B cell (primary cell): ENCODE measurements at regions not wholly inside any gene's neighbourhood (a gene's known extent, or its start where the extent isn't known, plus 50 kb on each side); places are given as distances from the start of the nearest gene placed in this dataset.

Experiments
- ATAC-seq: fragments of 200-7000 bp; cut with Tn5 transposase; one replicate; pipeline ENCODE4 v1.10.0; 2021; ENCODE audit warnings: low read depth, mild to moderate bottlenecking, moderate number of reproducible peaks, moderate library complexity
- CTCF ChIA-PET: fragments of 350-600 bp; sonication (Branson Sonifier 250); formaldehyde crosslinking; loops from one replicate; lab custom pipeline; 2021; ENCODE audit warnings: antibody characterized with exemption, inconsistent platforms; lab: Charles Lee
- POLR2A ChIA-PET: fragments of 350-600 bp; sonication (Branson Sonifier 250); formaldehyde crosslinking; loops from one replicate; lab custom pipeline; 2021; ENCODE audit warnings: antibody characterized with exemption; lab: Charles Lee
- DNase-seq: peaks from one replicate; pipeline ENCODE4 v3.0.0; 2013
- H2AFZ ChIP-seq: 2 replicates; pipeline ENCODE4 v1.6.1; 2012; ENCODE audit warnings: mild to moderate bottlenecking, low read depth, low read length; ENCODE audit not compliant: insufficient read depth, poor library complexity, severe bottlenecking
- H3K27ac ChIP-seq, 2 donors: 1 replicate in 1 of 2; 2 replicates in 1 of 2; pipeline ENCODE4 v1.5.1; 2012 to 2013; ENCODE audit warnings: low read length in 2 of 2, mild to moderate bottlenecking in 2 of 2, moderate library complexity in 1 of 2
- H3K27me3 ChIP-seq, 4 experiments: fragments of 200-600 bp in 1 of 4; sonication (generic) in 1 of 4; replicated peaks in 1 of 4; 1 replicate in 2 of 4; 2 replicates in 2 of 4; pipeline versions ENCODE4 v1.6.1 to v1.7.0; 2013 to 2016; ENCODE audit warnings: low read length in 3 of 4, mild to moderate bottlenecking in 2 of 4, mixed read lengths in 1 of 4, moderate library complexity in 1 of 4; ENCODE audit not compliant: insufficient read depth in 4 of 4, control insufficient read depth in 3 of 4; ENCODE audit errors: control extremely low read depth in 1 of 4
- H3K36me3 ChIP-seq, 2 experiments: replicated peaks in 1 of 2; 1 replicate in 1 of 2; 2 replicates in 1 of 2; pipeline versions ENCODE4 v1.6.1 to v1.7.1; 2013; ENCODE audit warnings: low read length in 1 of 2; ENCODE audit not compliant: insufficient read depth in 2 of 2, control insufficient read depth in 1 of 2; ENCODE audit errors: control extremely low read depth in 1 of 2, extremely low read depth in 1 of 2
- H3K4me1 ChIP-seq, 2 donors: fragments of 200-600 bp in 1 of 2; sonication (generic) in 1 of 2; 1 replicate in 1 of 2; 2 replicates in 1 of 2; pipeline versions ENCODE4 v1.5.1 to v1.6.1; 2013 to 2017; ENCODE audit warnings: low read length in 2 of 2; ENCODE audit not compliant: control insufficient read depth in 2 of 2, insufficient read depth in 2 of 2
- H3K4me2 ChIP-seq: replicated peaks from 2 replicates; pipeline ENCODE3; 2012; ENCODE audit warnings: mild to moderate bottlenecking, low read depth, low read length; ENCODE audit not compliant: poor library complexity, severe bottlenecking
- H3K4me3 ChIP-seq, 5 experiments: fragments of 200-600 bp in 1 of 5; sonication (generic) in 1 of 5; 1 replicate in 3 of 5; 2 replicates in 2 of 5; pipeline versions ENCODE4 v1.5.1 to v1.7.0; 2011 to 2016; ENCODE audit warnings: low read length in 4 of 5, mild to moderate bottlenecking in 4 of 5, low read depth in 2 of 5, control low read depth in 1 of 5, moderate library complexity in 1 of 5; ENCODE audit not compliant: insufficient read depth in 1 of 5; ENCODE audit errors: control extremely low read depth in 1 of 5, extremely low read depth in 1 of 5
- H3K79me2 ChIP-seq: fragments of 200-600 bp; sonication (generic); one replicate; pipeline ENCODE4 v1.6.0; 2016; ENCODE audit warnings: low read length; ENCODE audit not compliant: control insufficient read depth, insufficient read depth
- H3K9ac ChIP-seq: fragments of 200-600 bp; sonication (generic); 2 replicates; pipeline ENCODE4 v1.6.1; 2017; ENCODE audit warnings: mild to moderate bottlenecking, low read length, moderate library complexity
- H3K9me3 ChIP-seq, 3 donors: one replicate each; pipeline versions ENCODE4 v1.6.1 to v1.7.1; 2013; ENCODE audit warnings: low read length in 2 of 3; ENCODE audit not compliant: control insufficient read depth in 2 of 3, insufficient read depth in 1 of 3; ENCODE audit errors: control extremely low read depth in 1 of 3
- H4K20me1 ChIP-seq: 2 replicates; pipeline ENCODE4 v1.6.0; 2012; ENCODE audit warnings: mild to moderate bottlenecking, low read length; ENCODE audit not compliant: insufficient read depth, control insufficient read depth, poor library complexity, severe bottlenecking
- H3K27ac Mint-ChIP-seq: one replicate; pipeline ENCODE4 v1.8.0; 2021; ENCODE audit warnings: mixed read lengths
- H3K27me3 Mint-ChIP-seq: one replicate; pipeline ENCODE4 v1.8.0; 2021; ENCODE audit warnings: mixed read lengths
- H3K4me1 Mint-ChIP-seq: one replicate; pipeline ENCODE4 v1.8.0; 2021; ENCODE audit warnings: mixed read lengths
- H3K4me3 Mint-ChIP-seq: one replicate; pipeline ENCODE4 v1.8.0; 2021; ENCODE audit warnings: mixed read lengths
- H3K9me3 Mint-ChIP-seq: one replicate; pipeline ENCODE4 v1.8.0; 2022; ENCODE audit warnings: mixed read lengths; ENCODE audit not compliant: insufficient read depth
- EZH2 ChIP-seq: IDR thresholded peaks from 2 replicates; pipeline ENCODE4 v1.6.1; 2012; ENCODE audit warnings: borderline replicate concordance, low read depth, mild to moderate bottlenecking, moderate library complexity, low read length; ENCODE audit not compliant: insufficient read depth, poor library complexity, severe bottlenecking
- WGBS: methylation state at CpG from one replicate; pipeline ENCODE4 v1.1.5; 2013; ENCODE audit warnings: missing lambda C conversion rate; ENCODE audit not compliant: insufficient coverage; 5-methylcytosine and 5-hydroxymethylcytosine counted together
- intact Hi-C: fragments of 100-400 bp; cut with micrococcal nuclease; formaldehyde crosslinking; loops from one replicate; pipeline ENCODE4 v1.10.0; 2022
- TF ChIP-seq, protein P1 (sequence below): fragments of 200-600 bp; IDR thresholded peaks from one replicate; pipeline ENCODE4 v1.8.0; 2022; ENCODE audit warnings: antibody characterized with exemption, mild to moderate bottlenecking

DNA sequence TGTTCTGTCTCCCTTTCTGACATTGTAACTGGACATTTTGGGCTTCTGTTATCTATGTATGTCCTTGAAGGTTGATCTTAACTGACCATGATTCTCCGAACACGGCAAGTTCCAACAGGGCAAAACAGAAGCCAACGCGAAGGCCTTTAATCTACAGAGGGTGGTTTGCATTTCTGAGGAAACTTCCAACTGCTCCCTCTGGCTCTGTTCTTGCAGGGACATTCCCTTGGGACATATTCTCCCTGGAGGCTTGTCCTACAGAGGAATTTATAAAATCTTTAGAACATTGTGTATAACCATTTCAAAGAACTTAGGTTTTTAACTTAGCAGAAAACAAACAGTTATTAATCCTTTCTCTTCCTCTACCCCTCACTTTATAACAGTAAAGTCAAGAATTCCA is 189.0 kb upstream of the CDYL start:
- Mint-ChIP-seq H3K9me3 (no peaks in the 10 kb centered on the region), H3K27me3 (peaks cover 11% of the 10 kb centered on the region), H3K27ac (no peak overlapping the region), H3K4me1 (no peaks in the 10 kb centered on the region), H3K4me3 (no peak overlapping the region)
- 100% methylated on average over 4 of the region's 4 CpGs for WGBS
- Histone ChIP-seq H4K20me1 (no peaks in the 10 kb centered on the region), H3K4me1 (no peaks in the 10 kb centered on the region), H3K4me3 (no peak overlapping the region), H3K4me2 (no peak overlapping the region), H3K27me3 (no peaks in the 10 kb centered on the region), H3K9ac (no peak overlapping the region), H2AFZ (no peak overlapping the region), H3K79me2 (no peaks in the 10 kb centered on the region), H3K36me3 (no peaks in the 10 kb centered on the region), H3K27ac (no peak overlapping the region), H3K9me3 (no peaks in the 10 kb centered on the region)
- CTCF ChIA-PET = no interaction called here
- DNase-seq (no peak), ATAC-seq (no peak)
- TF ChIP-seq, protein P1, sequence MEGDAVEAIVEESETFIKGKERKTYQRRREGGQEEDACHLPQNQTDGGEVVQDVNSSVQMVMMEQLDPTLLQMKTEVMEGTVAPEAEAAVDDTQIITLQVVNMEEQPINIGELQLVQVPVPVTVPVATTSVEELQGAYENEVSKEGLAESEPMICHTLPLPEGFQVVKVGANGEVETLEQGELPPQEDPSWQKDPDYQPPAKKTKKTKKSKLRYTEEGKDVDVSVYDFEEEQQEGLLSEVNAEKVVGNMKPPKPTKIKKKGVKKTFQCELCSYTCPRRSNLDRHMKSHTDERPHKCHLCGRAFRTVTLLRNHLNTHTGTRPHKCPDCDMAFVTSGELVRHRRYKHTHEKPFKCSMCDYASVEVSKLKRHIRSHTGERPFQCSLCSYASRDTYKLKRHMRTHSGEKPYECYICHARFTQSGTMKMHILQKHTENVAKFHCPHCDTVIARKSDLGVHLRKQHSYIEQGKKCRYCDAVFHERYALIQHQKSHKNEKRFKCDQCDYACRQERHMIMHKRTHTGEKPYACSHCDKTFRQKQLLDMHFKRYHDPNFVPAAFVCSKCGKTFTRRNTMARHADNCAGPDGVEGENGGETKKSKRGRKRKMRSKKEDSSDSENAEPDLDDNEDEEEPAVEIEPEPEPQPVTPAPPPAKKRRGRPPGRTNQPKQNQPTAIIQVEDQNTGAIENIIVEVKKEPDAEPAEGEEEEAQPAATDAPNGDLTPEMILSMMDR = no peak
- TF ChIP-seq EZH2 = no peak
- POLR2A ChIA-PET = no interaction called here
- intact Hi-C loops = no loop called here

DNA sequence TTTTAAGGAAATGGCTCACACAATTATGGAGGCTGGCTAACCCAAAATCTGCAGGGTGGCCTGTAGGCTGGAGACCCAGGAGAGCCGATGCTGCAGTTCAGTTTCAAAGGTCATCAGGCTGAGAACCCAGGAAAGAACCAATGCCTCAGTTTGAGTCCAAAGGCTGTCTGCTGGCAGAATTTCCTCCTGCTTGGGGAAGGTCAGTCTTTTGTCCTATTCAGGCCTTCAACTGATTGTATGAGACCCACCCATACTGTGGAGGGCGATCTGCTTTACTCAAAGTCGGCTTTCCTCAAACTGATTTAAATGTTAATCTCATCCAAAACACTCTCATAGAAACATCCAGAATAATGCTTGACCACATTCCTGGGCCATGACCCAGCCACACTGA is 189.7 kb upstream of the CDYL start:
- ATAC-seq = no peak
- POLR2A ChIA-PET = no interaction called here
- H3K79me2 ChIP-seq = no peaks in the 10 kb centered on the region
- CTCF ChIA-PET = no interaction called here
- DNase-seq = no peak
- Mint-ChIP-seq H3K4me3 (no peak overlapping the region), H3K9me3 (no peaks in the 10 kb centered on the region), H3K27me3 (peaks cover 12% of the 10 kb centered on the region), H3K27ac (no peak overlapping the region), H3K4me1 (no peaks in the 10 kb centered on the region)
- WGBS = 93% methylated on average over 3 of the region's 3 CpGs
- no peaks in the 10 kb centered on the region for H3K36me3 ChIP-seq
- H2AFZ ChIP-seq = no peak overlapping the region
- H3K4me3 ChIP-seq = no peak overlapping the region
- H3K9me3 ChIP-seq = no peaks in the 10 kb centered on the region
- H3K4me1 ChIP-seq = no peaks in the 10 kb centered on the region
- no peaks in the 10 kb centered on the region for H3K27me3 ChIP-seq
- intact Hi-C loops = no loop called here
- no peak overlapping the region for H3K27ac ChIP-seq
- no peaks in the 10 kb centered on the region for H4K20me1 ChIP-seq
- TF ChIP-seq, protein P1 = no peak
- TF ChIP-seq EZH2 = no peak
- no peak overlapping the region for H3K9ac ChIP-seq
- no peak overlapping the region for H3K4me2 ChIP-seq
